ENCODE measurements at regions not wholly inside any gene's neighbourhood (a gene's known extent, or its start where the extent isn't known, plus 50 kb on each side); places are given as distances from the start of the nearest gene placed in this dataset.

DNA sequence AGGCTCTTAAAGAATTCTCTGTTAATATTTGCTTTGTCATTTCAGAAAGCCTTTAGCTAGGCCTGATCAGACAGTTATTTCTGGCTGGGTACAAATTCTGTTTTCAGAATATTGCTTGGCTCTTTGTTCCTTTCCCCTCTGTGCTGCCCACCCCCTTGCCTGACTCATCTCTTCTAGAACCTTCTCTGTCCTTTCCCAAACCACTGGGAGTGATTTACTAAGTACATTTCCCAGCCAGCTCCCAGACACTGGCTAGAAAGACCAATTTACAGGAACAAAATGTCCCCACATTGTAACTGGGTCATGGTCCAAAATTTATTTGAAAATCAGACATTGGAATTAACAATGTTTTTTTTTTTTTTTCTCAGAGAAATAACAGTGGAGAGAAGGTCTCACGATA is 133.1 kb upstream of the MAP1B start:
- ATAC-seq (ENCODE audit: insufficient number of reproducible peaks, low FRiP score, low read depth), result peak; percentile 85
- no peak overlapping the region for H3K4me3 ChIP-seq
- TF ChIP-seq, protein P1, sequence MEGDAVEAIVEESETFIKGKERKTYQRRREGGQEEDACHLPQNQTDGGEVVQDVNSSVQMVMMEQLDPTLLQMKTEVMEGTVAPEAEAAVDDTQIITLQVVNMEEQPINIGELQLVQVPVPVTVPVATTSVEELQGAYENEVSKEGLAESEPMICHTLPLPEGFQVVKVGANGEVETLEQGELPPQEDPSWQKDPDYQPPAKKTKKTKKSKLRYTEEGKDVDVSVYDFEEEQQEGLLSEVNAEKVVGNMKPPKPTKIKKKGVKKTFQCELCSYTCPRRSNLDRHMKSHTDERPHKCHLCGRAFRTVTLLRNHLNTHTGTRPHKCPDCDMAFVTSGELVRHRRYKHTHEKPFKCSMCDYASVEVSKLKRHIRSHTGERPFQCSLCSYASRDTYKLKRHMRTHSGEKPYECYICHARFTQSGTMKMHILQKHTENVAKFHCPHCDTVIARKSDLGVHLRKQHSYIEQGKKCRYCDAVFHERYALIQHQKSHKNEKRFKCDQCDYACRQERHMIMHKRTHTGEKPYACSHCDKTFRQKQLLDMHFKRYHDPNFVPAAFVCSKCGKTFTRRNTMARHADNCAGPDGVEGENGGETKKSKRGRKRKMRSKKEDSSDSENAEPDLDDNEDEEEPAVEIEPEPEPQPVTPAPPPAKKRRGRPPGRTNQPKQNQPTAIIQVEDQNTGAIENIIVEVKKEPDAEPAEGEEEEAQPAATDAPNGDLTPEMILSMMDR (IDR thresholded peaks at IDR 0.05), result no peak
- DNase-seq (ENCODE audit: low spot score), result peak; percentile 51
- H3K9me3 ChIP-seq, result no peaks in the 10 kb centered on the region
- H3K27me3 ChIP-seq (replicated peaks; ENCODE audit: insufficient read depth), result no peaks in the 10 kb centered on the region
- peaks cover 12 to 39% of the 10 kb centered on the region in 2 donors for H3K4me1 ChIP-seq (ENCODE audit: control insufficient read depth in 1 of 2, low read depth in 2 of 2)
- no peaks in the 10 kb centered on the region for H3K36me3 ChIP-seq
- H3K27ac ChIP-seq, result peak overlapping the region; percentile 82 to 89

DNA sequence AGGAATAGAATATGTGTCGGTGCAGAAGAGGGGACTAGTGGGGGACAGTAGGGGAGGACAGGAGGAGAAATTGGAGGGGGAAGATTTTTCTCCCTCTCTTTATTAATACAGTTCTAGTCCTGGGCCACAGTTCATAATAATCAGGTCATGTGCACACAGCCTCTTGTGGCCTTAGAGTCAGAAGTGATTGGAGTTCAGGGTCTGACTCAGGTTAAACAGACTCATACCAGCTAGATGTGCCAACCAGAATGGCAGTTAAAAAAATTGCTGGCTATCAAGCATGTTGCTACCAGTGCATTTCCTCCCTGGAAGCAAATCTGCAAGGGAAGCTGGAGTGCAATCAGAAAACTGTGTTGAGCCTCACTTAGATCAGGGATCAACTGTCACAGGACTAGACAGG is 132.7 kb upstream of the MAP1B start:
- TF ChIP-seq, protein P1 (IDR thresholded peaks at IDR 0.05), result no peak
- Histone ChIP-seq H3K27me3 (replicated peaks; ENCODE audit: insufficient read depth) (no peaks in the 10 kb centered on the region), H3K36me3 (no peaks in the 10 kb centered on the region), H3K27ac (peak overlapping the region; percentile 82 to 89), H3K9me3 (no peaks in the 10 kb centered on the region), H3K4me1 (ENCODE audit: control insufficient read depth in 1 of 2, low read depth in 2 of 2) (peaks cover 12 to 39% of the 10 kb centered on the region in 2 donors), H3K4me3 (no peak overlapping the region)
- ATAC-seq (ENCODE audit: insufficient number of reproducible peaks, low FRiP score, low read depth) (peak; percentile 66), DNase-seq (ENCODE audit: low spot score) (no peak)

DNA sequence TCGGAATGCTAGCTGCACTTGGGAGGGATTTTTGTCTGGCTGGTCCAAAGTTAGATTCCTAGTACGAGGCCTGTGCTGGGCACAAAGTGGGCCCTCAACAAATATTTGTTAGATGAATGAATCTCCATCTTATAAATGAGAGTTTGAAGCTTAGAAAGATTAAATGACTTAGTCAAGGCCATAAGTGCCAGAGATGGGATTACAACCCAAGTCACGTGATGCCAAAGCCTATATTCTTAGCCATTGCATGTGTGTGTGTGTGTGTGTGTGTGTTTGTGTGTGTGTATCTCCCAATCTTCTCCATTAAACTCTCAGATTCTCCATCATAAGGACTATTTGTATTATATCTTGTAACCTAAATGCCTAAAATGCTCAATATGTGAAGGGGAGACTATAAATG is 130.8 kb upstream of the MAP1B start:
- ATAC-seq (ENCODE audit: insufficient number of reproducible peaks, low FRiP score, low read depth) (no peak), DNase-seq (ENCODE audit: low spot score) (no peak)
- no peaks in the 10 kb centered on the region for H3K9me3 ChIP-seq
- no peaks in the 10 kb centered on the region for H3K27me3 ChIP-seq (replicated peaks; ENCODE audit: insufficient read depth)
- peaks cover 12 to 39% of the 10 kb centered on the region in 2 donors for H3K4me1 ChIP-seq (ENCODE audit: control insufficient read depth in 1 of 2, low read depth in 2 of 2)
- H3K36me3 ChIP-seq, result no peaks in the 10 kb centered on the region
- TF ChIP-seq, protein P1 (IDR thresholded peaks at IDR 0.05), result no peak
- H3K4me3 ChIP-seq, result no peak overlapping the region
- H3K27ac ChIP-seq, result peak overlapping the region in 1 of 2 donors; percentile 16

DNA sequence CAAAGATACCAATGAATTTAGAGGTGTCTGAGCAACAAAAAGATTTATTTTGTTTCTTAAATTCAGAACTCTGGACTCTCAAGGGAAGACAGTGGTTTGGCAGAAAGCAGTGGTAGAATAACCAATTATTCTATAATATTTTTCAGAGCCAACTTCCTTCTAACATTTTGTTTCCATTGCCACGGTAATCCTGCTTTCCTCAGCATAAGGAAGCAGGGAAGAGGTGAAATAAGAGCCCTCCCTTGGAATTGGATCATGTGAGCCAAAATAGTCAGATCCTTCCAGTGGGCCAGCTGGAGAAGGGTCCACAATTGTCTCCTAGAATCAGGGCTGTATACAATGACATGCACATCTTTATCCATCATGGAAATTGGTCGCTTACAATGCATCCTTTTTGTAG is 130.0 kb upstream of the MAP1B start:
- ATAC-seq (ENCODE audit: insufficient number of reproducible peaks, low FRiP score, low read depth) (no peak), DNase-seq (ENCODE audit: low spot score) (no peak)

DNA sequence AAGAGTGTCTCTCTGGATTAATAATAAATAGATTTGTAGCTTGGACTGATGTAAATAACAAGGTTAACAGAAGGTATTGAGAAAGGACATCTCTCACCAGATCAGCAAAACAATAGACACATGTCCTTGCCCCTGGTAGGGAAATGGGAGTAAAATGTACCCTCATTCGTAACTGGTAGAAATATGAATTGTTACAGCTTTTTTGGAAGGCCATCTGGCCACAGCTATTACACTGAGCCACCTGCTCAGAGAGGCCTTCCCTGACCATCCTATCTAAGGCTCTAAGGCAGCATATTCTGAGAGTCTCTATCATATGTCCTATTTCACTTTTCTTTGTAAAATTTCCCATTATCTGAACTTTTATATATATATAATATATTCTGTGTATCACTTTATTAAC is 129.1 kb upstream of the MAP1B start:
- TF ChIP-seq, protein P1 (IDR thresholded peaks at IDR 0.05), result no peak
- DNase-seq (ENCODE audit: low spot score) (no peak), ATAC-seq (ENCODE audit: insufficient number of reproducible peaks, low FRiP score, low read depth) (no peak)

More for the DNA sequence above, 130.0 kb upstream of the MAP1B start:
- H3K36me3 ChIP-seq, result no peaks in the 10 kb centered on the region
- H3K4me1 ChIP-seq (ENCODE audit: control insufficient read depth in 1 of 2, low read depth in 2 of 2), result peaks cover 12 to 32% of the 10 kb centered on the region in 2 donors
- H3K27ac ChIP-seq, result peak overlapping the region in 1 of 2 donors; percentile 35
- no peaks in the 10 kb centered on the region for H3K27me3 ChIP-seq (replicated peaks; ENCODE audit: insufficient read depth)
- no peak overlapping the region for H3K4me3 ChIP-seq
- TF ChIP-seq, protein P1 (IDR thresholded peaks at IDR 0.05), result no peak
- H3K9me3 ChIP-seq, result peaks cover 3% of the 10 kb centered on the region

More for the DNA sequence above, 129.1 kb upstream of the MAP1B start:
- Histone ChIP-seq H3K27ac (no peak overlapping the region), H3K27me3 (replicated peaks; ENCODE audit: insufficient read depth) (no peaks in the 10 kb centered on the region), H3K4me1 (ENCODE audit: control insufficient read depth in 1 of 2, low read depth in 2 of 2) (peaks cover 10 to 23% of the 10 kb centered on the region in 2 donors), H3K9me3 (peaks cover 3% of the 10 kb centered on the region), H3K4me3 (no peak overlapping the region), H3K36me3 (no peaks in the 10 kb centered on the region)
